Esophagus squamous epithelium (tissue), 5 donors: ENCODE measurements at regions not wholly inside any gene's neighbourhood (a gene's known extent, or its start where the extent isn't known, plus 50 kb on each side); places are given as distances from the start of the nearest gene placed in this dataset.
"Not testable (repeated sequence)": the region's sequence is repeated elsewhere in the genome, so short reads cannot be mapped to it uniquely, and the experiment has no call there.

Experiments
- DNase-seq: peaks from one replicate; lab custom pipeline; 2025; lab: John Stamatoyannopoulos, UW
- H3K27ac ChIP-seq, 4 donors: fragments of 200-600 bp; sonication (generic); one replicate each; pipeline ENCODE4 v1.5.1; 2016 to 2019; ENCODE audit warnings: mild to moderate bottlenecking in 1 of 4
- H3K27me3 ChIP-seq, 4 donors: fragments of 200-600 bp; sonication (generic); 1 replicate in 3 of 4; 2 replicates in 1 of 4; pipeline versions ENCODE4 v1.5.1 to v1.6.0; 2017 to 2021; ENCODE audit warnings: antibody characterized with exemption in 1 of 4
- H3K36me3 ChIP-seq, 3 donors: fragments of 200-600 bp; sonication (generic); one replicate each; pipeline ENCODE4 v1.5.1; 2016 to 2019
- H3K4me1 ChIP-seq, 3 donors: fragments of 200-600 bp; sonication (generic); one replicate each; pipeline ENCODE4 v1.5.1; 2017 to 2019
- H3K4me3 ChIP-seq, 4 donors: fragments of 200-600 bp; sonication (generic); 1 replicate in 3 of 4; 2 replicates in 1 of 4; pipeline ENCODE4 v1.5.1; 2016 to 2019; ENCODE audit warnings: mild to moderate bottlenecking in 2 of 4, moderate library complexity in 1 of 4
- H3K9me3 ChIP-seq, 3 donors: fragments of 200-600 bp; sonication (generic); one replicate each; pipeline ENCODE4 v1.5.1; 2016 to 2019
- POLR2A ChIP-seq, 4 donors: fragments of 450-650 bp; IDR thresholded peaks; one replicate each; pipeline ENCODE4 v1.6.1; 2017; ENCODE audit warnings: antibody characterized with exemption in 4 of 4, mild to moderate bottlenecking in 4 of 4, moderate library complexity in 3 of 4
- WGBS, 2 donors: methylation state at CpG; one replicate each; pipeline ENCODE4 v1.1.5; 2018; 5-methylcytosine and 5-hydroxymethylcytosine counted together
- intact Hi-C: fragments of 100-400 bp; cut with DNase I; formaldehyde crosslinking; loops from one replicate; pipeline ENCODE4 v1.15.0; 2022
- TF ChIP-seq, protein P1 (sequence below), 6 experiments: fragments of 450-650 bp in 4 of 6; fragments of 200-600 bp in 2 of 6; sonication (generic) in 2 of 6; IDR thresholded peaks; one replicate each; pipeline ENCODE4 v1.5.1; 2016 to 2019; ENCODE audit warnings: antibody characterized with exemption in 6 of 6, mild to moderate bottlenecking in 4 of 6, moderate library complexity in 4 of 6
- donor health status: DM: yes; HTN: yes; CAD: no.

DNA sequence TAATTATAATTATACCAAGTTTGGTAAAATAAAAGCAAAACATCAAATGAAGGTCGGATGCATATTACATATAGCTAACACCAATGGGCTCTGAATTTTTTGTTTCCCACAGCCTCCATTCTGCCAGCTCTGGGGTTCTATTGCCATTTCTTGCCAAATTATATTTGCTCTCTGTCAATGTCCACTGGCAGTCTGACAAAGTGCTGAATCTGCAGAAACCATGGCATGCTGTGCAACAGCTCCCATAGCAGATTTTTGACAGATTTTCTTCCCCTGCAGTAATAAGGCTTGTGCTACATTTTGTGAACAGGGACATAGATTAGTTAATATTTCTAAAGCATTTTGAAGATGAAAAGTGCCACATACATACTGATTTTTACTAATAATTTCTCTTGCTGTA is 1102.1 kb downstream of the DIAPH3 start:
- no peaks in the 10 kb centered on the region for H3K27me3 ChIP-seq
- H3K9me3 ChIP-seq: no peaks in the 10 kb centered on the region
- TF ChIP-seq, protein P1, sequence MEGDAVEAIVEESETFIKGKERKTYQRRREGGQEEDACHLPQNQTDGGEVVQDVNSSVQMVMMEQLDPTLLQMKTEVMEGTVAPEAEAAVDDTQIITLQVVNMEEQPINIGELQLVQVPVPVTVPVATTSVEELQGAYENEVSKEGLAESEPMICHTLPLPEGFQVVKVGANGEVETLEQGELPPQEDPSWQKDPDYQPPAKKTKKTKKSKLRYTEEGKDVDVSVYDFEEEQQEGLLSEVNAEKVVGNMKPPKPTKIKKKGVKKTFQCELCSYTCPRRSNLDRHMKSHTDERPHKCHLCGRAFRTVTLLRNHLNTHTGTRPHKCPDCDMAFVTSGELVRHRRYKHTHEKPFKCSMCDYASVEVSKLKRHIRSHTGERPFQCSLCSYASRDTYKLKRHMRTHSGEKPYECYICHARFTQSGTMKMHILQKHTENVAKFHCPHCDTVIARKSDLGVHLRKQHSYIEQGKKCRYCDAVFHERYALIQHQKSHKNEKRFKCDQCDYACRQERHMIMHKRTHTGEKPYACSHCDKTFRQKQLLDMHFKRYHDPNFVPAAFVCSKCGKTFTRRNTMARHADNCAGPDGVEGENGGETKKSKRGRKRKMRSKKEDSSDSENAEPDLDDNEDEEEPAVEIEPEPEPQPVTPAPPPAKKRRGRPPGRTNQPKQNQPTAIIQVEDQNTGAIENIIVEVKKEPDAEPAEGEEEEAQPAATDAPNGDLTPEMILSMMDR (IDR thresholded peaks at IDR 0.05): no peak
- TF ChIP-seq POLR2A (IDR thresholded peaks at IDR 0.05): no peak
- H3K4me3 ChIP-seq: no peak overlapping the region
- no peak overlapping the region for H3K27ac ChIP-seq
- DNase-seq: no peak
- intact Hi-C loops: no loop called here
- WGBS, 2 donors: 73 to 95% methylated on average over 1 of the region's 1 CpG
- H3K36me3 ChIP-seq: no peaks in the 10 kb centered on the region
- H3K4me1 ChIP-seq: no peaks in the 10 kb centered on the region

DNA sequence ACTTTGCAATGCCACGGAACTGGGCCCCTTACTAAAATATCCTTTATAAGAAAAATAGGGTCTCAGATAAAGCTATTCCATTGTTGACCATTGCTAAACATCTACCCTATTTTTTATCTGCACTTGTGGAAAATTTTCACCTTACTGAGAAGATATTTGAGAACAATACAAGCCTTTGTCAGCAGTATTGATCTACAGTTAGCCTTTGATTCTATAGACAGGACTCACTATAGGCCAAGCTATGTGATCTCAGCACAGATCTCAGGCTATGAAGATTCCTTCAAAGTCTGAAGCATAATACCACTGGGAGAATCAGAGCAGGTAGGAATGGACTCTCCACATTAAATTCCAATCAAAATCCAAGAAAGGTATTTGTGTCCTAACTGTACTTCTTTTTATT is 1099.7 kb downstream of the DIAPH3 start:
- H3K4me1 ChIP-seq: no peaks in the 10 kb centered on the region
- intact Hi-C loops: no loop called here
- TF ChIP-seq POLR2A (IDR thresholded peaks at IDR 0.05): no peak
- TF ChIP-seq, protein P1 (IDR thresholded peaks at IDR 0.05): no peak
- no peak overlapping the region for H3K27ac ChIP-seq
- no peaks in the 10 kb centered on the region for H3K27me3 ChIP-seq
- no peak for DNase-seq
- no peaks in the 10 kb centered on the region for H3K9me3 ChIP-seq
- no peak overlapping the region for H3K4me3 ChIP-seq
- WGBS, 2 donors: 88 to 94% methylated on average over 1 of the region's 1 CpG
- H3K36me3 ChIP-seq: no peaks in the 10 kb centered on the region

DNA sequence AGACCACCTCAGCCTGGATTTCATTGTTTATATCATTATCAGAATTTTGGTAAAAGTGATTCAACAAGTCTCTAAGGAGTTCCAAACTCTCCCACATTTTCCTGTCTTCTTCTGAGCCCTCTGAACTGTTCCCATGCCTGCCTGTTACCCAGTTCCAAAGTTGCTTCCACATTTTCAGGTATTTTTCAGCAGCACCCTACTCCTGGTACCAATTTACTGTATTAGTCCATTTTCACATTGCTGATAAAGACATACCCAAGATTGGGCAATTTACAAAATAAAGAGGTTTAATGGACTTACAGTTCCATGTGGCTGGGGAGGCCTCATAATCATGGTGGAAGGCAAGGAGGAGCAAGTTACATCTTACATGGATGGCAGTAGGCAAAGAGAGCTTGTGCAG is 1087.3 kb downstream of the DIAPH3 start:
- H3K27ac ChIP-seq, H3K4me1 ChIP-seq, H3K27me3 ChIP-seq, intact Hi-C loops, H3K36me3 ChIP-seq, DNase-seq, H3K4me3 ChIP-seq: not testable (repeated sequence)
- peaks cover 0 to 20% (median 0%) of the 10 kb centered on the region in 3 donors for H3K9me3 ChIP-seq

DNA sequence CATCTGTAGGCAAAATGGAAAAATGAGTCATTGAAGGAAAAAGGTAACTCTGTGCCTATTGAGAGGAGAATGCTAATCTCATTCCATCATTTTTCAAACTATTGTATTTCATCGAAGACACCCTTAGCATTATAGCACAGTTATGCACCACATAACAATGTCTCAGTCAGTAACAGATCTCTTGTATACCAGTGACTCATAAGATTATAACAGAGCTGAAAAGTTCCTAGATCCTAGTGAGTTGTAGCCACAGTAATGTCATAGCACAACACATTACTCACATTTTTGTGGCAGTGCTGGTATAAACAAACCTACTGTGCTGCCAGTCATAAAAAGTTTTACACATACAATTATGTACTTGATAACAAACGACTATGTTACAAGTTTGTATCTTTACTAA is 1077.6 kb downstream of the DIAPH3 start:
- H3K27ac ChIP-seq: no peak overlapping the region
- intact Hi-C loops: no loop called here
- no peaks in the 10 kb centered on the region for H3K9me3 ChIP-seq
- no peak overlapping the region for H3K4me3 ChIP-seq
- H3K4me1 ChIP-seq: no peaks in the 10 kb centered on the region
- no peaks in the 10 kb centered on the region for H3K36me3 ChIP-seq
- WGBS, 2 donors: 44 to 51% methylated on average over 2 of the region's 2 CpGs
- no peaks in the 10 kb centered on the region for H3K27me3 ChIP-seq
- TF ChIP-seq POLR2A (IDR thresholded peaks at IDR 0.05): no peak
- TF ChIP-seq, protein P1 (IDR thresholded peaks at IDR 0.05): no peak
- no peak for DNase-seq

DNA sequence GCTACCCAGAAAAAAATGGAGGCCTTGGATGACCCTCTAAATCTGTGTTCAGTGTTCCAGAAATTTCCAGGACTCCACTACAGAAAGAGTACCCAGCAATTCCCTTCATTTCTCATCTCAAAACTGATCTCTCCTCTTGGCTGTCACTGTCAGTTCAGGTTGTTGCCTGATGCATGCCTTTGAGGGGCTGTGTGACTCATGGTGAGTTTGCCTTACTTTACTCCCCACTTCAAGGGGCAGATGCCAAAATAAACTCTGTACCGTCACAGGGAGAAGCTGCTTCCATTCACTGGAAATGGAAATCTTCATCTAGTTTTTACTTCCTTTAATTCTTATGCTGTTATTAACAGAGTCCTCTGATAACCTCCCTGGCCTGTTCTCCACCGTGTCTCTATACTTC is 1075.0 kb downstream of the DIAPH3 start:
- Histone ChIP-seq H3K9me3 (no peaks in the 10 kb centered on the region), H3K36me3 (no peaks in the 10 kb centered on the region), H3K4me1 (no peaks in the 10 kb centered on the region), H3K27me3 (no peaks in the 10 kb centered on the region), H3K27ac (no peak overlapping the region), H3K4me3 (no peak overlapping the region)
- WGBS, 2 donors: 21 to 40% methylated on average over 2 of the region's 2 CpGs
- TF ChIP-seq POLR2A (IDR thresholded peaks at IDR 0.05): no peak
- TF ChIP-seq, protein P1 (IDR thresholded peaks at IDR 0.05): no peak
- intact Hi-C loops: no loop called here
- no peak for DNase-seq

DNA sequence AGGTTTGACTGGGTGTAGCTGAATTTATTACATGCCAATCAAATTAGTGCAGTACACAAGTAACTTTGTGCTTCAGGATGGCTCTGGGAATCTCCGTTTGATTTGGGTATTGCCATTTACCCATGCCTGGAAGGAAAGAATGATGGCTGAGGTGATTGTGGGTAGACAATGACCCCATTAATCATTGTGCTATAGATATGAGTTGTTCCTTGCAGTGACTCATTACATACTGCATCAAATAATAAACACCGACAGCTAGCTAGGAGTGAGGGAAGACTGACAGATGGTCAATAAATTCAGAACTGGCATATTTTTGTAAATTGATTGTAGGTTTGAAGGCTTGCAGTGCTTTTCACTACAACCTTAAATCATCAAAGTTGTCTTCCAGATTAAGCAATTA is 1069.5 kb downstream of the DIAPH3 start:
- TF ChIP-seq, protein P1 (IDR thresholded peaks at IDR 0.05): no peak
- no peak for TF ChIP-seq POLR2A (IDR thresholded peaks at IDR 0.05)
- WGBS, 2 donors: 53 to 58% methylated on average over 2 of the region's 2 CpGs
- H3K36me3 ChIP-seq: no peaks in the 10 kb centered on the region
- no peak for DNase-seq
- H3K9me3 ChIP-seq: no peaks in the 10 kb centered on the region
- H3K4me1 ChIP-seq: no peaks in the 10 kb centered on the region
- H3K4me3 ChIP-seq: no peak overlapping the region
- no peaks in the 10 kb centered on the region for H3K27me3 ChIP-seq
- intact Hi-C loops: no loop called here
- no peak overlapping the region for H3K27ac ChIP-seq
